Calu3 (cell line): ENCODE measurements at regions not wholly inside any gene's neighbourhood (a gene's known extent, or its start where the extent isn't known, plus 50 kb on each side); places are given as distances from the start of the nearest gene placed in this dataset.
A peak's percentile ranks its signal among the peaks of the same experiment; 100 is the strongest.

ENCODE experiments used
- BruUV-seq: library from RNA; stranded (reverse); fragments of 400-500 nt; replicated peaks from 2 replicates; lab custom pipeline; 2021; lab: Mats Ljungman, UMichigan
- CTCF ChIA-PET: fragments of 300-600 bp; sonication (Branson Sonifier 250); formaldehyde crosslinking; loops from one replicate; lab custom pipeline; 2022; ENCODE audit warnings: antibody characterized with exemption; lab: Charles Lee
- DNase-seq: peaks from one replicate; pipeline ENCODE4 v3.0.0; 2022
- H3K27ac Mint-ChIP-seq: one replicate; pipeline ENCODE4 v1.8.0; 2022; ENCODE audit warnings: mixed read lengths; ENCODE audit not compliant: unreplicated experiment
- H3K27me3 Mint-ChIP-seq: one replicate; pipeline ENCODE4 v1.8.0; 2022; ENCODE audit warnings: mixed read lengths; ENCODE audit not compliant: unreplicated experiment
- H3K36me3 Mint-ChIP-seq: one replicate; pipeline ENCODE4 v1.8.0; 2022; ENCODE audit warnings: mild to moderate bottlenecking, moderate library complexity, mixed read lengths; ENCODE audit not compliant: insufficient read depth, unreplicated experiment
- H3K4me1 Mint-ChIP-seq: one replicate; pipeline ENCODE4 v1.8.0; 2022; ENCODE audit warnings: mild to moderate bottlenecking, low read depth, mixed read lengths; ENCODE audit not compliant: unreplicated experiment
- H3K4me3 Mint-ChIP-seq: one replicate; pipeline ENCODE4 v1.8.0; 2022; ENCODE audit warnings: mild to moderate bottlenecking, low read depth, moderate library complexity, mixed read lengths; ENCODE audit not compliant: unreplicated experiment
- H3K9me3 Mint-ChIP-seq: one replicate; pipeline ENCODE4 v1.8.0; 2022; ENCODE audit warnings: low read depth, mixed read lengths; ENCODE audit not compliant: unreplicated experiment
- CTCF ChIP-seq: fragments of 200-600 bp; IDR thresholded peaks from one replicate; pipeline ENCODE4 v1.8.0; 2022; ENCODE audit warnings: antibody characterized with exemption; ENCODE audit not compliant: unreplicated experiment
- intact Hi-C: fragments of 100-400 bp; cut with micrococcal nuclease; formaldehyde crosslinking; loops from one replicate; pipeline ENCODE4 v1.10.0; 2022; ENCODE audit not compliant: unreplicated experiment

DNA sequence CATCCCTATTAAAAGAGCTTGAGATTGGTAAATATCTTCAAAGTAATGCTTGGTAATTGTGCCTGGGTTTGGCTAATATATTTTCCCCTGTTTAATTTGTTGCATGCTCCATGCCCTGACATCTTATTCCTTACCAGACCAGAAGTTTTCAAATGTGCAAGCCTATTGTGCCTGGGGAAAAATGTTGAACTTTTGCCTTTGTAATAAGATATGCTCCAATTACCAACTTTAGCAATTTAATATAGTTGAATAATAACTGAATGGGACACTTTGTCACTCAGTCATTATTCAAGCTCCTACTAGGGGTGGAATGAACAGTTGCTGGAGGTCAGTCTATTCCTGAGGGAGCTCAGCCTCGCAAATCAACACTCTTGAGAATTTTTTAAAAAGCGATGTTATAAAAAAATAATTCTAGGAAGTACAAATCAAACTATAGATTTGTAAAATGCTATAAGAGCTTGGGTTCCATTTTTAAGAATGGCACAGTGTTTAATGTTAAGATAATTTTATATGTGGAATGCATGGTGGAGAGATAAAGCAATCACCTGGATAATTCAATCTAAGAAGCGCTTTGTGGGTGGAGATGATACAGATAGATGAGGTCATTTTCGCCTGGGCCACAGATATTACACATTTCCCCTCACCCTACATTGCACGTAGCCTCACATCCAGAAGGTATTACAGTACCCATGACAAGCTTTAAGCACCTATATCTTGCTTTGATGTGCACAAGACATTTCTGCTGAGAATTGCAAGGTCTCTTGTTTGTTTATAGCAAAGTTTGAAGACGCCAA lies 231.8 kb downstream of the PIK3R1 start:
- no TSS peak for BruUV-seq
- Mint-ChIP-seq H3K36me3 (peaks cover 7% of the 10 kb centered on the region), H3K9me3 (peaks cover 4% of the 10 kb centered on the region), H3K27me3 (no peaks in the 10 kb centered on the region), H3K4me1 (peaks cover 61% of the 10 kb centered on the region), H3K4me3 (no peak overlapping the region), H3K27ac (no peak overlapping the region)
- CTCF ChIA-PET, result interaction anchor here (1.0 to 1.1 kb wide), 2 partner anchors 12 to 41 kb away, joined by 3 read pairs; no protein-coding TSS in a partner anchor
- intact Hi-C loops, result no loop called here
- no peak for DNase-seq
- no peak for TF ChIP-seq CTCF

- peak overlapping the region; percentile 1 for H3K27ac Mint-ChIP-seq
- H3K36me3 Mint-ChIP-seq, result peaks cover 7% of the 10 kb centered on the region
- CTCF ChIA-PET, result interaction anchor here (0.6 kb wide), 2 partner anchors 766 to 1175 kb away, joined by 3 to 7 read pairs; no protein-coding TSS in a partner anchor
- no peak for TF ChIP-seq CTCF
- BruUV-seq, result no TSS peak
- intact Hi-C loops, result no loop called here
- H3K4me1 Mint-ChIP-seq, result peaks cover 68% of the 10 kb centered on the region
- H3K4me3 Mint-ChIP-seq, result no peak overlapping the region
- H3K9me3 Mint-ChIP-seq, result peaks cover 4% of the 10 kb centered on the region
- no peak for DNase-seq
- H3K27me3 Mint-ChIP-seq, result no peaks in the 10 kb centered on the region
These were observed 233.8 kb downstream of the PIK3R1 start for GRCh38 chr5:68449380-68449779.

GRCh38 chr5:68450245-68450852 lies 234.8 kb downstream of the PIK3R1 start:
- peaks cover 7% of the 10 kb centered on the region for H3K9me3 Mint-ChIP-seq
- H3K36me3 Mint-ChIP-seq, result peaks cover 7% of the 10 kb centered on the region
- CTCF ChIA-PET, result interaction anchor here (0.6 to 0.7 kb wide), 2 partner anchors 181 to 1176 kb away, joined by 3 read pairs; no protein-coding TSS in a partner anchor
- peak overlapping the region; percentile 14 for H3K4me3 Mint-ChIP-seq
- DNase-seq, result peak; percentile 33
- no peak for TF ChIP-seq CTCF
- H3K27me3 Mint-ChIP-seq, result no peaks in the 10 kb centered on the region
- H3K4me1 Mint-ChIP-seq, result peaks cover 65% of the 10 kb centered on the region
- BruUV-seq, result no TSS peak
- intact Hi-C loops, result no loop called here
- peak overlapping the region; percentile 57 for H3K27ac Mint-ChIP-seq

GRCh38 chr5:68452286-68452685 lies 236.7 kb downstream of the PIK3R1 start:
- no peak for TF ChIP-seq CTCF
- DNase-seq, result no peak
- intact Hi-C loops, result no loop called here
- H3K36me3 Mint-ChIP-seq, result peaks cover 17% of the 10 kb centered on the region
- peaks cover 77% of the 10 kb centered on the region for H3K4me1 Mint-ChIP-seq
- no peak overlapping the region for H3K27ac Mint-ChIP-seq
- BruUV-seq, result no TSS peak
- H3K27me3 Mint-ChIP-seq, result no peaks in the 10 kb centered on the region
- H3K9me3 Mint-ChIP-seq, result peaks cover 7% of the 10 kb centered on the region
- no peak overlapping the region for H3K4me3 Mint-ChIP-seq
- CTCF ChIA-PET, result no interaction called here
